GM18508 (cell line): ENCODE measurements at regions not wholly inside any gene's neighbourhood (a gene's known extent, or its start where the extent isn't known, plus 50 kb on each side); places are given as distances from the start of the nearest gene placed in this dataset.

Experiments used
- ATAC-seq: cut with Tn5 transposase; IDR thresholded peaks from one replicate; pipeline ENCODE4 v1.9.1; 2021; ENCODE audit warnings: moderate number of reproducible peaks; ENCODE audit not compliant: insufficient read depth, unreplicated experiment

DNA sequence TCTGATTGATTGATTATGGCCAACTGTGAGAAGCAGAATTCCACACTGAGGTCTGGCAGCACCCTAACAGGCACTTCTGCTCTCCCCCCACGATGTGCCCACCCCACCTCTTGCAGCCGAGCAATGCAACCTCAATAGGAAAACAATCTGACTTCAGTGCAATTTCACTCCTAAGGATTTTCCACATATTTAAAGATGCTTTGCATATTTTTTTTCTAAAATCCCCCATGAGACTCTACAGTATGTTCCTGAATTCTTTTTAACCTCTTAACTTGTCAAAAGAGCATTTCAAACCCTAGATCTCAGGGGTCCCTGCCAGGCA is 243.1 kb downstream of the AUH start:
- no peak for ATAC-seq

DNA sequence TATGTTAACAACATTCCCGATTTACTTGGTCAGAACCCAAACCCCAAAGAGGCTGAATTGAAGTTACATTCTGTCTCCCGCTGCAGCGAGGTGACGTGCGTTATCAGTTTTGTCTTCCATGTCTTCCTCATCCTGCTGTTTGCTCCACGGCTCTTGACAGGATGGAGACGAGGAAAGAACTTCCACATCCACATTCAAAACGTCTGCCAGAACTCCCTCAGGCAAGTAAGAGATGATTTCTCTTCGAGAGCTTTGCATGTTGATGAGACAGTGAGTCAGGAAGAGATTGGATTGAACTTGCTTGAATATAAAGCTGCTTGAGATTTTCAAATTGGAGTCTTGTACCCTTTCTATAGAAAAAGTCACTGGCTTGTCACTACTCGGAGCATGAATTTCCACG is 242.6 kb downstream of the AUH start:
- no peak for ATAC-seq

DNA sequence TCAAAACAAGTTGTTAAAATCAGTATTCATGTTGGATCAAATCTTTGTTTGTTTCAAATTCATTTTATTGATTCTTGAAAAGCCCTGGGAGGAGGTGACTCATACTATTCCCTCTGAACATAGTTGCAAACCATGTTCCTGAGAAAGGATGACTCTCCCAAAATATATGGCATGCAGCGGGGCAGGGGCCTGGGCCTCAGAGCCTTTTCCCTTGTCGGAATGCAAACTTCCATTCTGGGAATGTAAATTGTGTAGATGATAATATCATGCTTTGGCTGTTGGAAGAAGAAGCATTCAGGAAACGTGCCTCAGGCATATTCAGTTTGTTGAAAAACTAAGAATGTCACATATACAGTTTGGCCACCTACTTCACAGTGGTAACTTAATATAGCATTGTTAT is 242.0 kb downstream of the AUH start:
- no peak for ATAC-seq

DNA sequence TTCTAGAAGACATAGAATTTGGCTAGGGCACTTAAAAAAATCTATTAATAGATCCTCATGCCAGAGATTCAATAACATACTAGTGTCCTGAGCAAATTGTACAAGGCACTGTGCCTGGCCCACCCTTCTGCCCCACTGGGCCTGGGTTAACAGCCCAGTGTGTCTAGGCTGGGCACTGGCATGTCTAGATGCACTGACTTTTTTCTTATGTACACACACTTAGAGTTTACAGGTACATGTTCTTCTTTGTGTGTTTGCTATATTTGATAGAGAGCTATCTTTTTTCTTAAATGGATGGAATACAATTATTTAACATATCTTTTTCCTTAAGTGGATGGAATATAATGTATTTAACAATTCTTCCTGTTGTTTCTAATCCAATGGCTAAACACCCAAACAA is 241.5 kb downstream of the AUH start:
- no peak for ATAC-seq

DNA sequence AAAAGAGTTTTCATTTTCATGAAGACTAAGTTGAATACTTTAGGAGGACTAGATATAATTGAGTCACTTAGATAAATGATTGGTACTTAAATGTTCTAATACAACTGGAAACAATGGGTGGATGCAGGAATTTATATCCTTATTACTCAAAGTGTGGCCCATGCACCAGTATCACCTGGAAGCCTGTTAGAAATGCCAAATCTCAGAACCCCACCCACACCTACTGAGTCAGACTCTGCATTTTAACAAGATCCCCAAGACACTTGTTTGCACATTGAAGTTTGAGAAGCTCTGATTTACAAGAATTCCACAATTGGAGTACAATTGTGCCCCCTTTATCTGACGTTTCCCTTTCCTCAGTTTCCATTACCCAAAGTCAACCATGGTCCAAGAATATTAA is 239.0 kb downstream of the AUH start:
- no peak for ATAC-seq

DNA sequence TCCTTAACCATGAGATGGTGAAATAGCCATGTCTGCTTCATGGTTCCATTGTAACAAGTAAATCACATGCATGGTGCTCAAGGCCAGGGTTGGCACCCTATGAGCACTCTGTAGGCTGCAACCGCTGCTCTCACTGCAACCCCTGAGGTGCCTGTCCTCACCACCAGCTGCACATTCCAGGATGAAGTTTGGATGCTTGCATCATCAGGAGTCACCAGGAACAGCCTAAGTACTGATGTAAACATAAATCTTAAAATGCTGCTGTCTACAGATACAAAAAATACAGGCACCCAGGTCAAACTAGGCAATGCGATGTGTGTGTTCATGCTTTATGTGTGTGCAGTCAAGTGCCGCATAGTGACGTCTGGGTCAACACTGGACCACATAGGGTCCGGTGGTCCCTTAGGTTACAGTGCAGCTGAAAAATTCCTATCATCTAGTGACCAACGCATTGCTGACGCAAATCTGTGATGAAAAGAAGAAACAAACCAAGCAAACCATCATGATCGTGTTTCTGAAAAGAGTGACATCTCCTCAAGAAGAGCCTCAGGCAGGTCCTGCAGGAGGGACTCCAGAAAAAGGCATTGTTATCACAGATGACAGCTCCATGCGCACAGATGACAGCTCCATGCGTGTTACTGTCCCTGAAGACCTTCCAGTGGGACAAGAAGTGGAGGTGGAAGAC is 234.8 kb downstream of the AUH start:
- ATAC-seq: no peak

DNA sequence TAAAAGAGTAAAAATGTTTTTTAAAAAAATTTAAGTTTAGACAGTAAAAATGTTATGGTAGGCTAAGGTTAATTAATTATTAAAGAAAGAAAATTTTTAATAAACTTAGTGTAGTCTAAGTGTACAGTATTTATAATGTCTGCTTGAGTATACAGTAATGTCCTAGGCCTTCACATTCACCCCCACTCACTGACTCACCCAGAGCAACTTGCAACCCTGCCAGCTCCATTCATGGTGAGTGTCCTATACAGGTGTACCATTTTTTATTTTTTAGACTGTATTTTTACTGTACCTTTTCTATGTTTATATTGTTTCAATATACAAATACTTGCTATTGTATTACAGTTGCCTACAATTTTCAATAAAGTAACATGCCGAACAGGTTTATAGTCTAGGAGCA is 234.1 kb downstream of the AUH start:
- ATAC-seq: no peak

DNA sequence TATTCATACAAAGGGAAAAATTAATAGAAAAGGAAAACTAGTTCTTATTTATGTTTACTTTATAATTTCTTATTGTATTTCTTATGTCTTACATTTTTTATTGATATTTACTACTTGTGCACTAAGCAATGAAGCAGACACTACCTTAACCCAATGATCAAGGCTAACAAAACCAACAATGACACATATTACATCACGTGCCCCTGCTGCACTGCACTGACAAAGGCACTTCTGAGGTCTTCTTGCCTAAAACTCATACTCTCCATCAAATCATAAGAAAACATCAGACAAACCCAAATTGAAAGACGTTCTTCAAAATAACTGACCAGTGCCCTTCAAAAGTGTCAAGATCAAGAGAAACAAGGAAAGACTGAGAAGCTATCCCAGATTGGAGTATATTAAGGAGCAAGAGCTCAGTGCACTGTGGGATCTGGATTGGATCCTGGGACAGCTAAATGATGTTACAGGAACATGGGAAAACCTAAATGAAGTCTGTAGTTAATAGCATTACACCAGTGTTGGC is 230.9 kb downstream of the AUH start:
- ATAC-seq: no peak

DNA sequence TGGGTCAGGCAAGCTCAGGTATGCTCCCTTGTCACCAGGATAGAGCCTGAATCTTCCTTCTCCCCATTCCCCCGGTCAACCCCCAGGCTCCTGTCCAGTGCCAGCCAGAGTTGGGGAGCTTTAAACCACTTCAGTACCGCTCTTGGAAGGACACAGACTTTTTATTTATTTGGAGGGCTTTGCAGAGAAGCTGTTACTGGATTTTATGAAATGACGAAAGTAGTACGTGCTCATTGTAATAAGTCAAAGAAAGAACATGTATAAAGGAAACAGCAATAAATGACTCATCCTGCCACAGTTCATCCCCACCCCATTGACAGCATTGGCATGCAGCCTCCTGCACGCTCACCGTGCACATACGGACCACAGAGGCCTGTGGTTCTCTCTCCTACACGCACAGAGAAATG is 230.3 kb downstream of the AUH start:
- peak; percentile 92 for ATAC-seq

DNA sequence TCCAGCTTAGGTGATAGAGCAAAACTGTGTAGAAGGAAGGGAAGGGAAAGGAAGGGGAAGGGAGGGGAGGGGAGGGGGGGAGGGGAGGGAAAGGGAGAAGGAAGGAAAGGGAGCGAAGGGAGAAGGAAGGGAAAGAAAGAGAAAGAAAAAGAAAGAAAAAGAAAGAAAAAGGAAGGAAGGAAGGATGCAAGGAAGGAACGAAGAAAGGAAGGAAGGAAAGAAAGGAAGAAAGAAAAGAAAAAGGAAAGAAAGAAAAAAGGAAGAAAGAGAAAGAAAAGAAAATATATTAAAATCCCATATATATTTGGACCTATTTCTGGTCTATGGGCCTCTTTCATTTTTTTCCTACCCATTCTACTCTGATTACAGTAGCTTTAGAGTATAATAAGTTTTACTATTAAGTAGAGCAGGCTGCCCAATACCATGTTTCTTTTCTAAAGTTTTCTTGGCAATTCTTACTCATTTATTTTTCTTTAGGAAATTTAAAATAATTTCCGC is 229.1 kb downstream of the AUH start:
- ATAC-seq: no peak

DNA sequence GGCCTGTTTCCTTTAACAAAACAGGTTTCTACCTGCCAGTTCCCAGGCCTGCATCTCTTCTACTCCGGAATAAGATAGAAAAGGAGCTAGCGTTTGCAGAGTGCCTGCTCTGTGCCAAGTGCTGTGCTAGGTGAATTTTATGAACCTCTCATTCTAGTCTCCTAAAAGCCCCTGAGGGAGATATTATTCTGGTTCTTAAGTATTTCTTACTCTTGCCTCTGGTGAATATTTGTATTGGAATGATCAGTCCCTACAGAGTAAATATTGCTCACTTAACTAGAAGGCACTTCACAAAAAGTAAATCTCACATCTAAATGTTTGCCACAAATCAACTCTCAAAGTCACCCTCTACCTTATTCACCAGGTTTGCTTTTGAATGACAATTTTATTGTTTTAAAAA is 227.1 kb downstream of the AUH start:
- no peak for ATAC-seq

DNA sequence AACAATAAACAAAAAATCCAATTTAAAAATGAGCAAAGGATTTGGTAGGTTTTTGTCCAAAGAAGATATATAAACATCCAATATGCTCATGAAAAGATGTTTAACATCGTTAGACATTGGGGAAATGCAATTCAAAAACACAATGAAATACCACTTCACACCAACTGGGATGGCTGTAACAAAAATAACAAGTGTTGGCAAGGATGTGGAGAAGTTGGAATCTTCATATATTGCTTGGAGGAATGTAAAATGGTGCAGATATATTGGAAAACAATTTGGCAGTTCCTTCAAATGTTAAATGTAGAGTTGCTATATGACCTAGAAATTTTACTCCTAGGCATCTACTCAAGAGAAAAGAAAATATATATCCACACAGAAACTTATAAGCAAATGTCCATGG is 224.3 kb downstream of the AUH start:
- no peak for ATAC-seq

DNA sequence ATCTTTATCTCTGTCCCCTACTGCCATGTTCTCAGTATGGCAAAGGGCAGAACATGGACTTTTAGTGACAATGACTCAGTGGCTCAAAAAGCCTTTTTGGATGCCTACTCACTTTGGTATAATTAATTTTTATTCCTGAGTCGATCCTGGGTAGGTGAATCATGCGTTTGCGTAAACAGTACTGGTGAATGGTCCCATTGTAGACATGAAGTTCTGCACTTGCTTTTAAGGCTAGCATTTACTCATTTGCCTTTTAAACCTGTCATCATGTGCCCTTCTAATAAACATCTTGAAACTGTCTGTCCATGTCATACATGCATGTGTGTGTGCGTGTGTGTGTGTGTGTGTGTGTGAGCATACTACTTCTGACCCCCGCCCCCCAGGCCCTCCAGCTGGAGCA is 223.0 kb downstream of the AUH start:
- no peak for ATAC-seq

DNA sequence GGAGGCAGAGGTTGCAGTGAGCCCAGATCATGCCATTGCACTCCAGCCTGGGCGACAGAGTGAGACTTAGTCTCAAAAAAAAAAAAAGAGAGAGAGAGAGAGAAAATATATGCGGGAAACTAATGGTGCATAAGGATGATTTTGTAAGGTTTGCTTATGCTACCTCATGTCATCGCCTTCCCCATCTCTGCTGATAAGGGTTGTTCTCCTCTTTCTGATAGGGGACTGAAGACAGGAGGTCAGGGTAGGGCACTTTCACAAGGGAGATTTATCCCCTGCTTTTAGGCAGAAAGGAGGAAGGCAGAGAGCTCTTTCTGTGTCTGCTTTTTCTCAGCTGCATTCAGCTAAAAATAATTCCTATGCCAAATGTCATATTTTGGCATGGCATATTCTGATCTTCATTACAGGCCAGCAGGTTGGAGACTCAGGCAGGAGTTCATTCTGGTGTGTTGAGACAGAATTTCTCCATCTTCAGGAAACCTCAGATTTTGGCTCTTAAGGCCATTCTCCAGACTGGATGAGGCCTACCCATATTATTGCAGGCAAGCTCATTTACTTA is 220.2 kb downstream of the AUH start:
- ATAC-seq: no peak

DNA sequence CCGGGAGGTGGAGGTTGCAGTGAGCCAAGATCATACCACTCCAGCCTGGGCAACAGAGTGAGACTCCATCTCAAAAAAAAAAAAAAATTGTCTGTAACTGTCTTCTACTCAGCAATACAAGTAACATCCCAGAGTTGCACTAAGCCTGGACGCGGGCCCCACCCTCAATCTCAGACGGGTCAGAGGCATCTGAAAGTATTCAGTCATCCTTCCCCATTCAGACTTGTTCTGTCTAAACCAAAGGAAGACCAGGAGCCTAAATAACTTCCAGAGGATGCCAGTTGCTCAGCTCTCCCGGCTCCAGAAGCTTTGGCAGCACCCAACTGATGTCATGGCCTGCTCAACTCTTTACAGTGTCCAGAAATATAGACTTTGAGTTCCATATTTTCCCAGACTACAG is 218.6 kb downstream of the AUH start:
- ATAC-seq: no peak

DNA sequence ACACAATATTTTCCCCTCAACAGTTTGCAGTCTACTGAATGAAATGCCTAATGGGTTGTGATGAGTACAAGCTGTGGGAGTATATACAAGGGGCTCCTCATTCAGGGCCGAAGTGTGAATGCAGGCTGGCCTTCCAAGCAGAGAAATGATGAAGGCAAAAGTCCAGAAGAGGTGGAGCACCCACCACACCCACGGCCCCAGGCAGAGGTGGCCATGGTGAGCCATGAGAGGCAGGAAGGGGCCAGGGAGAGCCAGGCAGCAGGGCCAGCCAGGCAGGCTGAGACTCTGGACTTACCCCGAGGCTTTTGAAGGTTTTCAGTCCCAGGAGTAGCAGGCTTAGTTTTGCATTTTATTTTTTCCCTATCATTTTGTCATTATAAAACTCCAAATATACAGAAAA is 218.1 kb downstream of the AUH start:
- ATAC-seq: no peak

DNA sequence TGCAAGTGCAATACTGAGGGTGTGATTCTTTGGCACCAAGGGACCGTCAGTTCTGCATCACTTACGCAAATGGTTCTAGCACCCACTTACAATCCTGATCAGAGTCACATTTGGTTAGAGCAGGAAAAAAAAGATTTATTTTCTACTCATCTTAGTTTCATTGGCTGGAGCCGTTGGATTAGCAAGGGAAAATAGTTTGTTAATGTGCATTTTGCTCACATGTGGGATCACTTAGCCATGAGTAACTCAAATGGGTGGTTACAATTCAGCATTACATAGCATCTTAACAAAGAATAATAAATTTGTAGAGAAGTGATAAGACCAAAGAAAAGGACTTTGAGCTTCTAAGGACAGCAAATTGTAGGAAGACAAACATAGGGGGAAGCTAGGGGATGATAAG is 216.9 kb downstream of the AUH start:
- ATAC-seq: no peak

DNA sequence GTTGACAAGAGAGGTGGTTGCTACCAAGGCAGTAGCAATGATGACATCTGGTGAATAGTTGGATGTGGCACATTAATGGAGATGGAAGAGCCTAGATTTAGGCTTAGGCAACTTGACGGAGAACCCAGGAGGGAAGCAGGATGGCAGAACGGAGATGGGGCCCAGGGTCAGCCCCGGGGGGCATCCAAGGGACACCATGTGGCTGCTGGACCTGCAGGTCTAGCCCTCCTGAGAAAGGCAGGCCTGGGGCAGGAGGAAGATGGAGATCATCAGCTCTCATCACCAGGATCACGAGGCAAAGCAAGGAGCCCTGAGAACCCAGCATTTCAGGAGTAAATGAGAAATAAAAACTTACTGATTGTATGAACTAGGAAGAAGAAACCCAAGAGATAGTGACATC is 216.2 kb downstream of the AUH start:
- ATAC-seq: no peak

DNA sequence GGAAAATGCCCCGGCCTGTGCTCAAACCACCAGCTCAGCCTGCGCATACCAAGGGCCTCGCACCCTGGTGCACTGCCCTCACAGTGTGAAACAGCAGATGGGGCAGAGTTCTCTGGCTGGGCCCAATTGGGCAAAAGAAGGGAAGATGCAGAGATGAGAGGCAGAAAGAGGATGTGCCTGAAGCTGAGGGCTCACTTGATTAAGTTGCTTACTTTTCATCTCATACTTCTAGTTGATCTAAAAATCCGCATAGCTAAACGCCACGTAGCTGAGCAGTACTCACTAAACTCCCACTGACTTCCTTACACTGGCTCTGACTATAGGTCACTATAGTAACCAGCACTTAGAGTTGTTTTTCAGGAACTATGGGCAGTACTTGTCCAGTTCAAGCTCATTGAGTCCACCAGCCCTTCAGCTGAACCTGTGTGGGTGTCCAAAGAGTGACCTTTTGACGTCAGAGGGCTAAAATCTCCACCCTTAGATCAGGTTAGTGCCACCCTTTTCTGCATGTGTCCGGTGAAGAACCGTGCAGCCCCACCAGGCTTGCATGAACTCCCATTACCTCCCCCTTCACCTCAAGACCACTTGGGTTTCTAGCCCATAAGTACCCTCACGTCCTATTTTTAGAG is 215.2 kb downstream of the AUH start:
- no peak for ATAC-seq

DNA sequence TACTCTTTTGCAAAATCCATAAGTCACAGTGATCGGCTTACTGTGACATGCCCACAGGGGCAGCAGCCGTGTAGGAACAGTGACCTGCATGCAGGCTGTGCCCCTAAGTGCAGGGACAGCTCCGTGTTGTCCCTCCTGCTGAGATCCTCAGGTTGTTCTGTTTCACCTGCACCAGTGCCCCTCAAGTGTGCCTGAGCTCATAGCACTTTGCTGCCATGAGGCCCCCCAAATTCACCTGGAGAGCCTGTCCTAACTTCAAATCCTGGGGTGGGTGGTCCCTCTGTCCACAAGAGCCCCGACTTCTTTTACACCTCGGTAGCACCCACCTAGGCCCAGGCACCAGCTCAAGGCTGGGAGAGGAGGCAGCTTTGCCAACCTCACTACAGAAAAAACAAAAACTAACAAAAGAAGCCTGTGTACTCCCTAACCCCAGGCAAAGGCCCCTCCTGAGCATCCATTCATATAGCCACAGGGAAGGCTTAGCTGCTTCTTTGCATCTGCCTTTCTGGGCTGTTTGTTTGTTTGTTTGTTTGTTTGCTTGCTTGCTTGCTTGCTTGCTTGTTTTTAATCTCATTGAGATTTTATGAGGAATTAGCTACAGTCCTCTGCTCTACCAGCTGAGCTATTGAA is 214.5 kb downstream of the AUH start:
- ATAC-seq: no peak

DNA sequence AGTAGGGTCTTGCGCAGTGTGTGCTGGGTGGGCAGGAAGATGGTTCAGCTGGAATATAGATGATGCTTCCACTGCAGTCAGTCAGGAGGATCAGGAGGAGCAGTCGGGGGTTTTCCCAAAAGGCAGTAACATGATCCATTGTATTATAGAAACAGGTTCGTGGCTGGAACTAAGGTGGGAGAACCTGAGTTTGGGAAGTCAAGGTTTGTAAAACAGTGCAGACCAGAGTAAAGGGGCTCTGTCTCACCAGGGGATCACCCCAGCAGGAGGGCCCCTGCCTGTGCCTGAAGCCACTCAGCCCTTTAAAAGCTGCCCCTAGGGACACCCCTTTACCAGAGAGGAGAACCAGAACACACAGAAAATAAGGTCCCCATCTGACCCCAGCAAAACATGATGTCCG is 213.4 kb downstream of the AUH start:
- no peak for ATAC-seq
